ENCODE measurements at regions not wholly inside any gene's neighbourhood (a gene's known extent, or its start where the extent isn't known, plus 50 kb on each side); places are given as distances from the start of the nearest gene placed in this dataset.

DNA sequence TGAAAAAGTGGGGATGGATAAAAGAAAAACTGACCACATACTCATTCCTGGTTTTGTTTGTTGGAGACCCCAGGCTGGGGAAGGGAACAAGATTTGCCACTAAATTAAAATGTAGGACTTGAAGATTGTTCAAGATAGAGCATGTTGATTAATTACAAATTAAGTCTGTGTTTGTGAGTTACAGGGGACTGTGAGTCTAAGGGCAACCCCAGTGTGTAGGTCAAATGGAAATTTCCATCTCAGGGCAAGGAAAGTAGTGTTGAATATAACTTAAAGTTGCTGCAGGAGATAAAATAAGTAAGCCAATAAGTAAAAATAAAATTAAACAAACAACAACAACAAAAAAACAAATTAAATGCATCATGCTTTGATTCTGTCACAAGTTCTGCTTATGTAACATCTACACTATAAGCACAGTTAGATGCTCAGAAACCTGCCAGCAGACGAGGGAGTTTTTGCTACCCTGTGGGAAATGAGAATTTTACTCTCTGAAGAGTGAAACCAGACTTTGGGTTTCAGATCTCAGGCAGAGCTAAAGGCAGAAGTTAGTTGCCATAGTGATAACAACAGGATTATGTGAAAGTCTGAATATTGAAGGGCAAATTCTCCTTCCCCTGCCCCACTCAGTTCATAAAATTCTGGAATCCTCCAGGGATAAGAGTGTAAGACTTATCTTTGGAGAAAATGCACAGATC lies 352.3 kb downstream of the GRXCR1 start:
- no peak for DNase-seq

- DNase-seq, result peak in 2 of 3 experiments; percentile 20 to 73
These were observed 359.3 kb downstream of the GRXCR1 start for GRCh38 chr4:43251841-43252240.

DNA sequence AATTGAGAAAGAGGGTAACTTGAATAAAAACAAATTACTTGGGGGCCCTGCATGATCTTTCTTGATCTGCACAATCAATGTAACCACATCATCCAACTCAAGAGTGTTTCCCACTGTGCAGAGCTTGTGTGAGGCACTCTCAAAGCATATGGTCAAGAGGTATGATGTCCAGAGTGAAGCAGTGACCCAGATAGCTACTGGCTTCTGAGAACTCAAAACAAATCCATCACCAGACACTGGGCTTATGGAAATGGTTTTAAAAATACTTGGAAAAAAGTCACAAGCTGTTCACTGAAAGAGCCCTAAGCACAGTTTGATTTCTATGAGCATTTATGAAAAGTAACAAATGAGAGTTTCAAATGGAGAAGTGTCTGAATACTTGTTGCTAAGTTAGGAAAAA lies 361.0 kb downstream of the GRXCR1 start:
- peak in 1 of 3 experiments; percentile 30 for DNase-seq

GRCh38 chr4:43264730-43265129 lies 372.2 kb downstream of the GRXCR1 start:
- no peak for DNase-seq

DNA sequence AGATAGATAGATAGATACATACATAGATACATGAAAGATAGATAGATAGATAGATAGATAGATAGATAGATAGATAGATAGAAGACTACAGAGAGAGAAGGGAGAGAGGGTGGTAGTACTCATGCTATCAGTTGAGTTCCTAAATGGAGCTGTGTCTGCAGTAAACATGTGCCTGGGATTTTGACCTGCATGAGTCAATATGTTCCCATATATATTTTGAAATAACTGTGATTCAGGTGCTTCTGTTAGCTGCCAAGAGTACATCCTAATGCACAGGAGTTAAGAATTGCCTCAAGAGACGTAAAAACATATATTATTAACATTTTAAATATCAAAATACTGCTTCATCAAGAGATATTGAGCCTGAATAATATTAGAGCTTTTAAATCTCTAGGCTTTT lies 379.4 kb downstream of the GRXCR1 start:
- DNase-seq, result no peak

DNA sequence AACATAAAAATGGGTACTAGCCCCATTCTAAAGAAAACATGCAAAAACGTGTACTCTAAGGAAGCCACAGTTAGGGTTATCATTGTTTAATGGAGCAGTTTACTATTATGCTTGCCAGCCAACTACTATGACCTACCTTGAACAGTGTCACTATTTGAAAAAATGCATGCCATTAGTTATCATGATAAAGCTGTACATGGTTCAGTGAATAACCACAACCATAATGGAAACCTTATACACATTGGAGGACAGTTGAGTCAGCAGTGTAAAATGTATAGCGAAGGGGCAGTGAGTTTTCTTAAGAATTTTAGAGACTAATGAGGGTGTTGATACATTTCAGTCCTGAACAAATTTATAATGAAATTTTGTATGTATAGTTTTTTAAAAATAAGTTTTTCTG lies 381.9 kb downstream of the GRXCR1 start:
- DNase-seq, result no peak

DNA sequence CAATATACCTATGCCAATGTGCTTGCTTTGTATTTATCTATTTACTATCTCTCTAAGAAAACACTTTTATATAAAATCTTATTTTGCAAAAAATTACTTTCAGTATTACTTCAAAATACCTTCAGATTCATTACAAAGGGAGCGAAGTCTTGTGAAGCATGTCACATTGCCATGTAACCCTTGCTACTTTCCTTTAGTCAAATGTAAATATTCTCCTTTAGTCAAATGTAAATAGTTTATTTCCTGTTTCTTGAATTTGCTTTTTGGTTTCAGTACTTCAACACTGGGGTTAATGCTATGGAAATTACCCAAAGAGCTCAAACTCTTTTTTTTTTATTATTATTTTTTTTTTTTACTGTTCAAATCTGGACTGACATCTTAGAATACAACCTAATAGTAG lies 383.3 kb downstream of the GRXCR1 start:
- DNase-seq, result no peak

- no peak for DNase-seq
These were observed 383.8 kb downstream of the GRXCR1 start for GRCh38 chr4:43276321-43276720.

DNA sequence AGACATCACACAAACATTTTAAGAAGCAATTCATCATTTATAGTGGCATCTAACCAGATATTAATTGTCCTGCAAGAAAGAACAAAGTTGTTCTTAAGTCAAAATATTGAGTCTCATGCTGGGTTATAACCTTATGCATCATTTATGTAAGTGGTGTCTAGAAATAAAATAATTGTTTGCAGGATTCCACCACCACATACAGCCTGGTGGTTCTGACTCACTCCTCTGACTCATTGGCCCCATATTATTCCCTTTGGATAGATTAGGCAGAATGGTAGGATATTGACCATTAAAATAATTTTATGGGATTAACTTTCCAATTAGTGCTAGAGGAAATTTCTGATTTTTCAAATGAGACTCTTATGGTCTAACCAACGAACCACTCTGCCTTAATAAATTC lies 384.5 kb downstream of the GRXCR1 start:
- no peak for DNase-seq

DNA sequence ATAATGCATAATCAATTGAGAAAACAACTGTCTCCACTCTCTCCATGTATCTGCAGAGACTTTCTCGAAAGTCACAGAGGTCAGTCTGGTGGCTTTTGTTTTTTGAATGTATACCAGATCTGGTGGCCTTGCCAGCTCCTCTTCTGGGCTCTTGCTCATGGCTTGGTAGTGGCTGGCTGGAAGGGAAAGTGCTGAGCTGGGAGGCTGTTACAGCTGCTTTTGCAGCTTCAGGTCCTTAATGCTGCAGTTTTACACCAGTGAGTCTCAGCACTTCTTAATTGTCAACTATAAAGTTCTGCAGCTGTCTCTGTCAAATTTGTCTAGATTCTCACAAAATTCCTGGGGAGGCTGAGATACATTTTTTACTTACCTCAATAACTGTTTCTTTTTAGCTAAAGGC lies 390.0 kb downstream of the GRXCR1 start:
- DNase-seq, result no peak

GRCh38 chr4:43286137-43286536 lies 393.6 kb downstream of the GRXCR1 start:
- no peak for DNase-seq

DNA sequence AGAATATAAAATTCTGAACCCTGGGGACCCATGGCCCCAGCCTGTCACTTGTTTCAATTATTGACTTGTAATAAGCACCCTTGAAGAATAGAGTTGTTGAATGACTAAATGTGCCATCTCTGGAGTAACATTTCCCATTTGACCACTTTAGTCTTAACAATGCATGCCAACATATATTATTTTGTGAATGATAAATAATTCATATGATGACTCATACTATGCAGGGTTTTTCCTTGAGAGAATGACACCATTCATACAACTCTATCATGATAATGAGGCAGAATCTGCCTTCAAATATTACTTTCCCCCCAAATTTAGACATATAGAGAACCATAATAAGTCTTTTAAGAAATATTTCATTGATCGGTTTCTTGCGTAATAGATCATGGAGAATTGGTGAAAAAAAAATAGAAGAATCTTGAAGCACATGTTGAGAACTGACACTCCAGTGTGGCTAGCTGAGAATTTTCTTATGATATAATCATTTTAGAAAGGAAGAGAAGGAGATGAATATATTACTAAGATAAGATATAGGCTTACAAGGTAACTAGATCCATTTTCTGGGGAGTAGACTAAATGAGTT lies 404.5 kb downstream of the GRXCR1 start:
- DNase-seq, result no peak

GRCh38 chr4:43316813-43317212 lies 424.3 kb downstream of the GRXCR1 start:
- no peak for DNase-seq

- no peak for DNase-seq
These were observed 432.9 kb downstream of the GRXCR1 start for GRCh38 chr4:43325220-43325967.

DNA sequence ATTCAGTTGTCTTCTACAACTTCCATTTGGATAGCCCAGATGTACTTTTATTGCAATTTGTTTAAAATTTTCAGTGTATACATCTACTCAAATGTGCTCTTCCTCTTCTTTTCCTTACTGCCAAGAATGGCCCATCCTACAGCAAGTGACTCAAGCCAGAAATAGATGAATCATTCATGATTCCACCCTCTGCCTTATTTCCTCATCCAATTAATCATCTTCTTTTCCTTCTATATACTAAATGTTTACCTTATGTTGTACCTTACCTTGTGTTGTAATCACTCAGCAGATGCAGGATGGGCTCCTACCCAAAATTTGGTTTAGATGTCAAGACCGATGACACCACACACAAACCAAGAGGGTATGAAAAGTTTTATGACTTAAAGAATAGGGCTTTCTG lies 437.8 kb downstream of the GRXCR1 start:
- DNase-seq, result no peak

GRCh38 chr4:43331226-43332051 lies 438.9 kb downstream of the GRXCR1 start:
- no peak for DNase-seq

DNA sequence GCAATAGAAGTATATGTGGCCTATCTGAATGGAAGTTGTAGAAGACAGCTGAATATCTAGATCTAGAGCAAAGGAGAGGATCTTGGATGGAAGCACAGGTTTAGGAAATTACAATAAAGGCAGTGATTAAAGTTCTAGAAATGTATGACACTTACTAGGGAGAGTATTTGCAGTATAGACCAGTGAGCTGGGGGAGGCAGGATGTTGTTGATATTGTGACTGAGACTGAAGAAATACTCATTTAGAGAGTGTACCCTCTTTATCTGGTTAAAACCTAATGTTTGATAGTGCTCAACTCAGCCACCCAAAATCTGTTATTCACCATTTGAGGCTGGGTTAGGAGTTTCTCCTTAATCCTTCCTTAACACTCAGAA lies 439.5 kb downstream of the GRXCR1 start:
- no peak for DNase-seq

DNA sequence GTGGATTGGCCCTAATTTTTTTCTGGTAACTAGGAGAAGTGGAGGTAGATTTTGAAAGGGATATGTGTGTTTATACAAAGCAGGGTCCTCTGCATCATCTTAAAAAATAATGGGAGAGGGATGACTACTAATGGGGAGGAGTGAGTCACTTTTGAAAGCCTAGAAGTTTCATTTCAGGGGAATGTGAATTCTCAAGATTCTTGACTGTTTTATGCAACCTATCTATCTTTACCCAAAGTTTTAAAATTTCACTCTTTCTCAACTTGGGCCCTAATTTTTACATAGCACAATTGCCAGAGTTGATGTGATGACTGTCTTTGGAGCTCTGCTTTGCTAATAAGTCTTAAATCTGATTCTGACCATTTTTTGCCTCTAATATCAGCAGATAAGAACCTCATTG lies 445.2 kb downstream of the GRXCR1 start:
- DNase-seq, result no peak

DNA sequence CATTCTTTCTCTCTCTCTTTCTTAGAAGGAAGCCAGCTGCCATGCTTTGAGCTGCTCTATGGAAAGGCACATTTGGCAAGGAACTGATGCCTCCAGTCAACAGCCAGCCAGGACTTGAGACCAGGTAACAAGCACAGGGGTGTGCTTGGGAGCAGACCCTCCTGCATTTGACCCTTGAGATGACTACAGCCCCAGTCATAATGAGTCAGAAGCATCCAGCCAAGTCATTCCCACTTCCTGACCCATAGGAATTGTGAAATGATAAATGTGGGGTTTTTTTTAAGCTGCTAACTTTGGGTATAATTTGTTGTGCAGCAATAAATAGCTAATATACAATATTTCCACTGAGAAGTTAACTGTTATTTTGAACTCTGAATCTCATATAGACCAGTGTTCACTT lies 446.9 kb downstream of the GRXCR1 start:
- DNase-seq, result no peak

- no peak for DNase-seq
These were observed 449.2 kb downstream of the GRXCR1 start for GRCh38 chr4:43341741-43342140.

DNA sequence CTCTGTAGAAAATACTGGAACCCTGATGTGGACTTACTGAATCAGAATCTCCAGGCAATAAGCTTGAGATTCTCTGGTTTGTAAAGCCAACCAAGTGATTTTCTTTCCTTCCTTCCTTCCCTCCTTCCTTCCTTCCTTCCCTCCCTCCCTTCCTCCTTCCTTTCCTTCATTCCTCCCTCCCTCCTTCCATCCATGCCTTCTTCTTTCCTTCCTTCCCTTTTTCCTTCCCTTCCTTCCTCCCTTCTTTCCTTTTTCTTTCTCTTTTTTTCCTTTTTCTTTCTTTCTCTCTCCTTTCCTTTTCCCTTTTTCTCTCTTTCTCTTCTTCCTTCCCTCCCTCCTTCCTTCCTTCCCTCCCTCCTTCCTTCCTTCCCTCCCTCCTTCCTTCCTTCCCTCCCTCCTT lies 450.8 kb downstream of the GRXCR1 start:
- no peak for DNase-seq

DNA sequence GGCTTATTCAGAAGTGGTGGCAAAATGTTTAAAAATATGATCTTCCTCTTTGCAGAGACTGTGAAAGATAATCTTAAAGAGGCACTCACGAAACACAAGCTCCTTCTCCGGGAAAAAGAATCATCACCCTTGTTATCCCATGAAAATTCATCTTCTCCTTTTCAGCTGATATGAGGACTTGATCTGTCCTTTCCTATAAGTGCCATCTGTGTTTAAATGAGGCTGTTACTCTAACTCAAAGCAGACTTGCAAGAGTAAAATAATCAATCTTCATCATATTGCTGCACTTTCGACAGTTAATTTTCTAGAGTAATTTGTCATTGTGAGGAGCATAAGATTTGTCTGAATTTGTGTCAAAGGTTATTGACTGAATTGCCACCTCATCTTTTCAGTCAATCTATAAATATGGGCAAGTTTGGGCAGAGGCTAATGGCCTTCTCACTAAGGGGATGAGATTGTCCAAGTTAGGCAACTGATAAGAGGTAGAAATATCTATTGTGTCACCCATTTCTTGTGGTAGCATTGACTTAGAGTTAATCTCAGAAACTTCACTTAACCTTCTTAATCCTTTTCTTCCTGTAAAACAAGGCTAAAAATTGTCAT lies 452.9 kb downstream of the GRXCR1 start:
- no peak for DNase-seq

- DNase-seq, result no peak
These were observed 456.1 kb downstream of the GRXCR1 start for GRCh38 chr4:43348591-43348990.

Data from NCI-H1417 (cell line).